SH-SY5Y (cell line): ENCODE measurements at regions not wholly inside any gene's neighbourhood (a gene's known extent, or its start where the extent isn't known, plus 50 kb on each side); places are given as distances from the start of the nearest gene placed in this dataset.

Experiments
- GATA2 ChIP-seq: IDR thresholded peaks from 2 replicates; pipeline ENCODE4 v1.6.1; 2011; ENCODE audit warnings: mild to moderate bottlenecking, low read depth, low read length
- GATA3 ChIP-seq: IDR thresholded peaks from 2 replicates; pipeline ENCODE4 v1.6.1; 2011; ENCODE audit warnings: low read depth, mild to moderate bottlenecking, low read length, moderate library complexity

- TF ChIP-seq GATA2 = no peak
- no peak for TF ChIP-seq GATA3
Observed at GRCh38 chr1:79554688-79555087, 548.2 kb upstream of the ADGRL4 start.
